Astrocyte (in vitro differentiated cells and primary cell): ENCODE measurements at regions not wholly inside any gene's neighbourhood (a gene's known extent, or its start where the extent isn't known, plus 50 kb on each side); places are given as distances from the start of the nearest gene placed in this dataset.

ENCODE experiments used
- DNase-seq: peaks from one replicate; pipeline ENCODE4 v3.0.0-alpha.2; 2010; ENCODE audit warnings: low read depth
- FAIRE-seq: peaks from 2 replicates; lab custom pipeline; 2011; peaks lifted over from hg19 to GRCh38; lab: Jason Lieb, UNC
- H2AFZ ChIP-seq: 2 replicates; pipeline ENCODE4 v1.6.0; 2012; ENCODE audit warnings: low read depth, low read length, inconsistent platforms
- H3K27ac ChIP-seq: 2 replicates; pipeline ENCODE4 v1.5.1; 2011; ENCODE audit warnings: low read depth, low read length, inconsistent platforms
- H3K27me3 ChIP-seq: 2 replicates; pipeline ENCODE4 v1.6.0; 2011; ENCODE audit warnings: low read length, inconsistent platforms; ENCODE audit not compliant: insufficient read depth
- H3K36me3 ChIP-seq: 2 replicates; pipeline ENCODE4 v1.5.1; 2011; ENCODE audit warnings: low read length, inconsistent platforms; ENCODE audit not compliant: insufficient read depth
- H3K4me1 ChIP-seq: 2 replicates; pipeline ENCODE4 v1.5.1; 2011; ENCODE audit warnings: low read length, inconsistent platforms; ENCODE audit not compliant: insufficient read depth
- H3K4me2 ChIP-seq: 2 replicates; pipeline ENCODE4 v1.6.0; 2012; ENCODE audit warnings: low read length, inconsistent platforms
- H3K4me3 ChIP-seq: 2 replicates; pipeline ENCODE4 v1.5.1; 2011; ENCODE audit warnings: low read depth, mild to moderate bottlenecking, low read length, inconsistent platforms; ENCODE audit not compliant: insufficient read depth
- H3K79me2 ChIP-seq: 2 replicates; pipeline ENCODE4 v1.6.0; 2012; ENCODE audit warnings: mild to moderate bottlenecking, low read length, inconsistent platforms; ENCODE audit not compliant: insufficient read depth
- H3K9ac ChIP-seq: 2 replicates; pipeline ENCODE4 v1.6.0; 2012; ENCODE audit warnings: mild to moderate bottlenecking, low read length, inconsistent platforms
- H3K9me3 ChIP-seq: 2 replicates; pipeline ENCODE4 v1.5.1; 2012; ENCODE audit warnings: low read depth, mild to moderate bottlenecking, low read length, inconsistent platforms; ENCODE audit not compliant: insufficient read depth
- H4K20me1 ChIP-seq: 2 replicates; pipeline ENCODE4 v1.6.0; 2012; ENCODE audit warnings: low read length, inconsistent platforms; ENCODE audit not compliant: insufficient read depth
- H3K27ac Mint-ChIP-seq: one replicate; pipeline ENCODE4 v1.8.0; 2021; ENCODE audit warnings: mild to moderate bottlenecking, mixed read lengths; ENCODE audit not compliant: unreplicated experiment
- H3K27me3 Mint-ChIP-seq: one replicate; pipeline ENCODE4 v1.8.0; 2021; ENCODE audit warnings: low read depth, mixed read lengths; ENCODE audit not compliant: unreplicated experiment
- H3K36me3 Mint-ChIP-seq: one replicate; pipeline ENCODE4 v1.8.0; 2021; ENCODE audit warnings: low read depth, mixed read lengths; ENCODE audit not compliant: unreplicated experiment
- H3K4me1 Mint-ChIP-seq: one replicate; pipeline ENCODE4 v1.8.0; 2021; ENCODE audit warnings: low read depth, mixed read lengths; ENCODE audit not compliant: unreplicated experiment
- H3K4me3 Mint-ChIP-seq: one replicate; pipeline ENCODE4 v1.8.0; 2021; ENCODE audit warnings: mild to moderate bottlenecking, moderate library complexity, mixed read lengths; ENCODE audit not compliant: unreplicated experiment
- H3K9me3 Mint-ChIP-seq: one replicate; pipeline ENCODE4 v1.8.0; 2021; ENCODE audit warnings: mild to moderate bottlenecking, mixed read lengths; ENCODE audit not compliant: unreplicated experiment
- CTCF ChIP-seq: IDR thresholded peaks from 2 replicates; pipeline ENCODE4 v1.5.1; 2011; ENCODE audit warnings: low read depth, mild to moderate bottlenecking, inconsistent platforms, low read length, moderate library complexity; ENCODE audit not compliant: insufficient read depth
- EZH2 ChIP-seq: IDR thresholded peaks from 2 replicates; pipeline ENCODE4 v1.6.1; 2012; ENCODE audit warnings: mild to moderate bottlenecking, low read length, inconsistent platforms; ENCODE audit not compliant: insufficient read depth

DNA sequence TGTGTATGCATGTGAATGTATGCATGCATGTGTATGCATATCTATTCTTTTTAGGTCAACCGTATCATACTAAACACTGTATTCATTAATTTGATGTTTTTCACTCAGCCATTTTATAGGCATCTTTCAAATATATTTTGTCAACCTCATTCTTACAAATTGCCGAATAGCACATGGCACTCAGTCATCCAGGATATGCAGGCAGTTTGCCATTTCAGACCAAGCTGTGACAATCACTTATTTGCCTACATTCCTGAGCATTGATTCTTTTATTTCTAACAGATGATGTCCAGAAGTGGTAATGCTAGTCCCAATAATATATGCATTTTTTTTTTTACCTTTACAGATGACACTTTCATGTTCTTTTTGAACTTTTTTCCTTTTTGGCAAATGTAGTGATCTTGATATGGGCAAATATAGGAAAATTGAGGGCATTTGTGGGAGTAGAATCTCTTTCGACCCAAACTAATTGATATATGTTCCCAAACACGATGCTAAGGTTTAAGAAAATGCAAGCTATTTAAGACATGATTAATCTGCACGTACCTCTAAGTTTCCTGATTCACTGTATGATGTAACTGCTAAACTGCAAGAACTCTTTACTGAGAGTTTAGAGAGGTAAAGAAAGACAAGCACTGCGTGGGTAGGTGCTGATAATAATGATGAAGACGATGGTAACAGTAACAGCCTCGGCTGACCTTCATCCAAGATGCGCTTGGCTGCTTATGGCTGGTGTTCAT is 153.9 kb upstream of the DAP start:
- Mint-ChIP-seq H3K4me3 (no peak overlapping the region), H3K4me1 (peaks cover 8% of the 10 kb centered on the region), H3K27me3 (peaks cover 4% of the 10 kb centered on the region), H3K9me3 (no peaks in the 10 kb centered on the region), H3K27ac (no peak overlapping the region), H3K36me3 (no peaks in the 10 kb centered on the region)
- TF ChIP-seq EZH2 (no peak), CTCF (no peak)
- H3K4me2 ChIP-seq = peak overlapping the region; percentile 55
- peak; percentile 59 for DNase-seq
- H3K4me3 ChIP-seq = no peak overlapping the region
- no peak overlapping the region for H3K27ac ChIP-seq
- no peaks in the 10 kb centered on the region for H3K9me3 ChIP-seq
- no peak overlapping the region for H2AFZ ChIP-seq
- H3K4me1 ChIP-seq = peaks cover 12% of the 10 kb centered on the region
- no peaks in the 10 kb centered on the region for H3K27me3 ChIP-seq
- H3K79me2 ChIP-seq = no peaks in the 10 kb centered on the region
- peak; percentile 20 for FAIRE-seq
- H3K9ac ChIP-seq = no peak overlapping the region
- H3K36me3 ChIP-seq = no peaks in the 10 kb centered on the region
- no peaks in the 10 kb centered on the region for H4K20me1 ChIP-seq

GRCh38 chr5:10913841-10914240 is 152.8 kb upstream of the DAP start:
- Mint-ChIP-seq H3K36me3 (no peaks in the 10 kb centered on the region), H3K9me3 (no peaks in the 10 kb centered on the region), H3K27me3 (peaks cover 4% of the 10 kb centered on the region), H3K4me1 (peaks cover 8% of the 10 kb centered on the region), H3K27ac (no peak overlapping the region), H3K4me3 (no peak overlapping the region)
- peak; percentile 49 for FAIRE-seq
- H3K4me3 ChIP-seq = no peak overlapping the region
- DNase-seq = peak; percentile 98
- TF ChIP-seq EZH2 (no peak), CTCF (no peak)
- H3K4me1 ChIP-seq = peaks cover 12% of the 10 kb centered on the region
- no peak overlapping the region for H3K27ac ChIP-seq
- no peaks in the 10 kb centered on the region for H4K20me1 ChIP-seq
- no peak overlapping the region for H3K9ac ChIP-seq
- H3K36me3 ChIP-seq = no peaks in the 10 kb centered on the region
- no peaks in the 10 kb centered on the region for H3K27me3 ChIP-seq
- H2AFZ ChIP-seq = no peak overlapping the region
- peak overlapping the region; percentile 55 for H3K4me2 ChIP-seq
- H3K9me3 ChIP-seq = no peaks in the 10 kb centered on the region
- H3K79me2 ChIP-seq = no peaks in the 10 kb centered on the region

- peaks cover 4% of the 10 kb centered on the region for H3K27me3 Mint-ChIP-seq
- peak overlapping the region; percentile 55 for H3K4me2 ChIP-seq
These were observed 152.3 kb upstream of the DAP start for GRCh38 chr5:10913181-10913810.

More at GRCh38 chr5:10913181-10913810, 152.3 kb upstream of the DAP start:
- Histone ChIP-seq H3K79me2 (no peaks in the 10 kb centered on the region), H3K9ac (no peak overlapping the region), H4K20me1 (no peaks in the 10 kb centered on the region), H3K9me3 (no peaks in the 10 kb centered on the region), H3K4me1 (peaks cover 12% of the 10 kb centered on the region), H3K4me3 (peak overlapping the region; percentile 11), H3K27me3 (no peaks in the 10 kb centered on the region), H2AFZ (no peak overlapping the region), H3K27ac (no peak overlapping the region), H3K36me3 (no peaks in the 10 kb centered on the region)
- H3K27ac Mint-ChIP-seq = no peak overlapping the region
- peaks cover 8% of the 10 kb centered on the region for H3K4me1 Mint-ChIP-seq
- no peak overlapping the region for H3K4me3 Mint-ChIP-seq
- H3K36me3 Mint-ChIP-seq = no peaks in the 10 kb centered on the region
- no peaks in the 10 kb centered on the region for H3K9me3 Mint-ChIP-seq
- FAIRE-seq (no peak), DNase-seq (no peak)
- TF ChIP-seq CTCF (no peak), EZH2 (no peak)
